NCI-H510A (cell line): ENCODE measurements at regions not wholly inside any gene's neighbourhood (a gene's known extent, or its start where the extent isn't known, plus 50 kb on each side); places are given as distances from the start of the nearest gene placed in this dataset.

Experiments used
- DNase-seq: peaks from one replicate; lab custom pipeline; 2025; lab: John Stamatoyannopoulos, UW

DNA sequence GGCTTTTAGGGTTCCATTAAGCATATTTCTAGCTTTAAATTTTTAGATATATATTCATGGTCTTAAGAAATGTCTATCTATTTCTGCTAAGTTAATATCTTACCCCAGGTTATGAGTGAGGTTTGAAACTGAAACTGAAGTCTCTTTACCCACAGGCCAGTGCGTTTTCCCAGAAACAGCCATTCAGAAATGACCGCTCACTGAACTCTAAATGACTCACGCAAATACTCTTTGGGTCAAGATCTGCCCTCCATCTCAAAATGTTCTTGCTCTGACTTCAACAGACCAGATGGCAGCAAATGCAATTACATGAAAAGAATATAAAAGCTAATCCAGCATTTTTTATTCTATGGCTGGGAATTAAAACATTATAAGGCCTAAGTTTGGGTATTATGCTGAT, 315.2 kb downstream of the TDRD15 start:
- no peak for DNase-seq

DNA sequence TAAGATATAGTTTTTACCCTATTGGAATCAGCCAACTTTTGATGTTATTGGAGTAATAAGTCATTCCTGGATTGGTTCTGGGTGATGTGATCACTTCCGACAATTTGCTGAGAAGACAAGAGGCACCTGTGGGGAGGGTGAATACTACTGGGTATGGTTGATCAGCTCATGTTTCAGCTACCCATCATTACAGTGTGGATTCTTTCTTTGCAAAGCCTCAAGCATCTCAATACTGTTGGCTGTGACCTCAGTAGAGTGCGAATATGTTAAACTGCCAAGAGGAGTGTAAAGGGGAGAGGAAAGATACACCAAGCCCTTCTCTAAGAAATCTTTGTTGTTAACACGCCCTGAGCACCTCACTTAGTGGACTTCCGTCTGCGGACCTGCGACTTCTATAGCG, 317.7 kb downstream of the TDRD15 start:
- DNase-seq, result no peak

- no peak for DNase-seq
These were observed 319.8 kb downstream of the TDRD15 start for GRCh38 chr2:21443494-21444105.

GRCh38 chr2:21449881-21450280, 326.1 kb downstream of the TDRD15 start:
- DNase-seq, result no peak

- DNase-seq, result no peak
These were observed 327.6 kb downstream of the TDRD15 start for GRCh38 chr2:21451403-21451802.

GRCh38 chr2:21452263-21452662, 328.5 kb downstream of the TDRD15 start:
- DNase-seq, result no peak

- DNase-seq, result no peak
These were observed 328.9 kb downstream of the TDRD15 start for GRCh38 chr2:21452678-21453077.

DNA sequence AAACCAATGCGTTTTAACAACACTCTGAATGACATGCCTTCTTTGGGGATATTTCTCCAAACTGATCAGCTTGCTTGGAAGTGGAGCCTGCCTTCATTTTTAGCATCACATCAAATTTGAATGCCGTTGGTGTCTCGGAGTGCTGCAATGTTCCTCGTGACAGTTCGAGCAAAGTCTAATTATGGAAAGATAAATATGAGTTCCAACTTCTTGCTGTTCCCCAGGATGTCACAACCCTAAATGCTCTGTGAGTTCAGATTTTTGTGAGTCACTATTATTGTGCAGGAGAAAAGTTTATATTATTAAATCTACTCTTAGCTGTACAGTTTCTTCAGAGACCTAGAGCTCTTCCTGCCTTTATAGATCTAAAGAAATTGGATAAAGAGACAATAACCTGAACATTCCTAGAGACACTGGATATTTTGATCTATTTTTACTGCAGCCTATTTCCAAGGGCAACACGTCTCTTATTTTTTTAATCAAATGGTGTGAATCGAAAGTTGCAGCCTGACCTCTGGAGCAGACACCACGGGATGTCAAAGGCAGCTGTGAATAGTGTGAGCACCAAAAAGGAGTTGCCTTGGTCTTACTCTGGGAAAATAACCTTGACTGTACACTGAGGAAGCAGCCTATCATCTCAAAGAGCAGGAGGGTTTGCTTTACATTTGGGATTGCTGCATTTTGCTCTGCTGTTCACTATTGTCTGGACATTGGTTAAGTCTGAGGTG, 330.1 kb downstream of the TDRD15 start:
- no peak for DNase-seq

- DNase-seq, result no peak
These were observed 331.1 kb downstream of the TDRD15 start for GRCh38 chr2:21454839-21455238.

- DNase-seq, result no peak
These were observed 338.0 kb downstream of the TDRD15 start for GRCh38 chr2:21461754-21462240.

DNA sequence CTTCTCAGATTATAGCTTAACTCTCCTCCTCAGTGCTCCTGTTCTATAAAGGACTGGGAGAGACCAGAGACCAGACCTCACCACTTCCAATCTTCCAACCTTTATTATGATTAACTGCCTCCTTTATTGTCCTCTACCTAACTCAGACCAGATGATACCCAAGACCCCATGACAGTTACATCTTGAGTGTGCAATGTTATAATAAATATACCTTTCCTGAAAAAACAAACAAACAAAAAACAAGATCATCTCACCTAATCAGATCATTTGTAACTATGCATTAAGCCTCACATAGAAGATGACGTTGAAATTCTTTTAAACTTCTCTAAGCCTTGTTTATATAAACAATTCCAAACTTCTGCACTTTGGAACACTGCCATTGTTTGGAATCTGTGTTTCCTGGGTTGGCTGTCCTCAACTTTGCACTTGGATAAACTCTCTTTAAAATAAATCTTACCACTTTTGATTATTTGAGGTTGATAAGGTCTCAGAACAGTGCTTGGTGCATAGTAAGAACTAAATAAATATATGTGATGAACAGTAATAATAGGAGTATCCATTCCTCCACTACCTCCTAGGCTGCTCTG, 342.7 kb downstream of the TDRD15 start:
- no peak for DNase-seq

GRCh38 chr2:21467280-21467818, 343.6 kb downstream of the TDRD15 start:
- no peak for DNase-seq

- DNase-seq, result no peak
These were observed 344.1 kb downstream of the TDRD15 start for GRCh38 chr2:21467910-21468309.

DNA sequence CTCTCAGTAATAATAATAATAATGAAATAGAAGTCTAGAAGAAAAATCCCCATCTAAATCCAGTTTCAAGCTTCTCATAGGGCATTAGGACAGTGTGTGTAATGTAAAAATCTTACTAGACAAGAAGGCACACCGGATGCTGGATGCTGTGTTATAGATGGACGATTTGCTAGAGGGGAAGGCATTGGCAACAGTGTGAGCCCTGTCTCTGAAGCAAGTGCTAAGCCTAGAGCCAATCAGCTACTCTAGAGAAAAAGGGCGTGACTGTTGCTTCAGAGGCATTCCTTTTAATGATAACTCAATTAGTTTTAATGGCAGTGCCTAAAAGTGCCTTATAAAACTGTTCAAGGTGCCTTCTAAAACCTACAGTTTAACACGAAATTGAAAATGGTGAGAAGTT, 344.9 kb downstream of the TDRD15 start:
- DNase-seq, result no peak

GRCh38 chr2:21469158-21469557, 345.4 kb downstream of the TDRD15 start:
- no peak for DNase-seq

GRCh38 chr2:21469564-21469963, 345.8 kb downstream of the TDRD15 start:
- no peak for DNase-seq

DNA sequence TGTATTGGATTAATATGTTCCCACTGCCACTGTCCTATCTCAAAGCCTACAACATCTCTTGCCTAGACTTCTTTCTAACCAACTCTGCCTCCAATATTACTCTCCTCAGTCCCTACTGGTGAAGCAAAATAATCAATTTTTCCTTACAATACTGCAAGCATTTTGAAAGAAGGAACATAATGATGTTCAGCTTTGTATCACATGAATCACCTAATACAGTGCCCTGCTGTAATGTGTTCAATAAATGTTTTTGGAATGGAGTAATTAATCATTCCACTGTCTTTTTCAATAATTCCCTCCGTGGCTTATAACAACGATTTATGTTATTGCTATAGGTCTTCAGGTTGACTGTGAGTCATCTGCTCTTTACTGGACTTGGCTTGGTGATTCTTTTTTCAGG, 356.4 kb downstream of the TDRD15 start:
- DNase-seq, result no peak

DNA sequence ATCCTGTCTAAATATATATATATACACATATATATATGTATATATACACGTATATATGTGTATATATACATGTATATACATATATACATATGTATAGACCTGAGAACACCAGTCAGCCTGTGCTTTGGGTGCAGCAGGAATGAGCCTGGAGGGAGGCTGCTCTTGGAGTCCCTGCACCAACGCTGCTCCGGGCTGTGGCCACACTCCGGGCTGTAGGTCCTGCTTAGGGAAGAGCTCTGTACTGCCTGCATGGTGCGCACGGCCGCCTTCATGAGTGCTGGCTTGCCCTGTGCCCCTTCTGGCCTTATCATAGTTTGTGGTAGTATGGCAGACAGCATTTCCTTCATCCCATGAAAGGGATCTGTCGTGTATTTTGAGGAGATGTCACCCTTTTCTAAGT, 360.9 kb downstream of the TDRD15 start:
- DNase-seq, result no peak

GRCh38 chr2:21486445-21486844, 362.7 kb downstream of the TDRD15 start:
- no peak for DNase-seq

GRCh38 chr2:21489080-21489479, 365.3 kb downstream of the TDRD15 start:
- no peak for DNase-seq

DNA sequence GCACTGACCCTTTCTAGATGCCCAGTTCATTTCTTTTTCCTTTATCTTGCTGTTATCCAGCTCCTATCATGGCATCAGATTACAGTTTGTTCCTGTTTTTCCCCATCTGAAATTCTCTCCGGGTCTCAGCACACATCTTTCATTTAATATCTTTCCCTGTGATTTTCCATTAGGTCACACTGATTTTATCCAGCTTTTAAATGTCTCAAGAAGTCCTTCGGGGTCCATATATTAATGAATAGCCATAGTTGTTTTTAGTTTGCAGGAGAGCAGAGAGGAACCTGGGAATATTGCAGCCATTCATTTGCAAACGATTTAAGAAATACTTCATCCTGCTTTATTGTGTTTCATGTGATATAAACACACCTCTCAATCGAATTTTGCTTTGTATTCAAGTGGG, 374.2 kb downstream of the TDRD15 start:
- no peak for DNase-seq

- DNase-seq, result no peak
These were observed 376.7 kb downstream of the TDRD15 start for GRCh38 chr2:21500401-21500945.
